GM12892 (cell line): ENCODE measurements at regions not wholly inside any gene's neighbourhood (a gene's known extent, or its start where the extent isn't known, plus 50 kb on each side); places are given as distances from the start of the nearest gene placed in this dataset.

Experiments
- DNase-seq: peaks from one replicate; pipeline ENCODE4 v3.0.0; 2011; ENCODE audit not compliant: insufficient read length
- FAIRE-seq: peaks from 2 replicates; lab custom pipeline; 2011; peaks lifted over from hg19 to GRCh38; lab: Jason Lieb, UNC
- POLR2A ChIP-seq: IDR thresholded peaks from 2 replicates; pipeline ENCODE4 v1.6.1; 2011; ENCODE audit warnings: low read depth, low read length, control low read depth
- POLR2AphosphoS5 ChIP-seq: IDR thresholded peaks from 2 replicates; pipeline ENCODE4 v1.6.1; 2011; ENCODE audit warnings: low read depth, low read length, control low read depth
- TAF1 ChIP-seq: IDR thresholded peaks from 2 replicates; pipeline ENCODE4 v1.6.1; 2011; ENCODE audit warnings: low read depth, mild to moderate bottlenecking, control low read depth, low read length, borderline replicate concordance

DNA sequence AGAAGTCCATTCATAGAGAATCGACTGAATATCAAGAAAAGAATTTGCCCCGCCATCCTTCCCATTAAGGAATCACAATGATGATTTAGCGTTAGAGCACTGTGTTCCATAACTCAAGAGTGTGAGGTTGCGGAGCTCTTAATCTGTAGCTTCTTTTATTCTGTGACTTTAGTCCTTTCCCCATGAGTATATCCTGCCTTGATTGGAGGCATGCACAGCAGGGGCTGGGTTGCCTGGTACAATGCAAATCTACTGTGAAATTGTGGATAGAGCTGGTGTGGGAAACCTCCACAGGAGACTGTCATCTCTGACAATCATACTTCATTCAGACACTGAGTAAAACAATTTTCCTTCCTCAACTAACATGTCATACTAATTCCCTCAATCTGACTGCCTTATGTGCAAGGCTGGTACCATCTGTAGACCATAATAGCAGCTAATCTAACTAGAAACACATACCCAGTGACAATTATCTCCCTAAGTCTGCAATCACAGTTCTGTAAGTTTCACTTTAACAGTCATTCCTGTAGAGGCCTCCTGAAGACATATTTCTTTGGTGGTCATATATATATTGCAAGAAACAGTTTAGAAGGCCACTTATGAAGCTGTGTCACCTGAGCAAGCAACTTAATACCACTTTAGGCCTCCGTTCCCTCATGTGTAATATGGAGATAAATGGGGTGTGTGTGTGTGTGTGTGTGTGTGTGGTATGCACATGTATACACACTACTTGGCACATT is 355.2 kb upstream of the FAM241A start:
- DNase-seq (no peak), FAIRE-seq (no peak)
- TF ChIP-seq POLR2AphosphoS5 = no peak
- TF ChIP-seq POLR2A = no peak
- no peak for TF ChIP-seq TAF1

GRCh38 chr4:111792632-111793031 is 352.6 kb upstream of the FAM241A start:
- FAIRE-seq (no peak), DNase-seq (no peak)
- TF ChIP-seq POLR2AphosphoS5 = no peak
- no peak for TF ChIP-seq POLR2A
- no peak for TF ChIP-seq TAF1

DNA sequence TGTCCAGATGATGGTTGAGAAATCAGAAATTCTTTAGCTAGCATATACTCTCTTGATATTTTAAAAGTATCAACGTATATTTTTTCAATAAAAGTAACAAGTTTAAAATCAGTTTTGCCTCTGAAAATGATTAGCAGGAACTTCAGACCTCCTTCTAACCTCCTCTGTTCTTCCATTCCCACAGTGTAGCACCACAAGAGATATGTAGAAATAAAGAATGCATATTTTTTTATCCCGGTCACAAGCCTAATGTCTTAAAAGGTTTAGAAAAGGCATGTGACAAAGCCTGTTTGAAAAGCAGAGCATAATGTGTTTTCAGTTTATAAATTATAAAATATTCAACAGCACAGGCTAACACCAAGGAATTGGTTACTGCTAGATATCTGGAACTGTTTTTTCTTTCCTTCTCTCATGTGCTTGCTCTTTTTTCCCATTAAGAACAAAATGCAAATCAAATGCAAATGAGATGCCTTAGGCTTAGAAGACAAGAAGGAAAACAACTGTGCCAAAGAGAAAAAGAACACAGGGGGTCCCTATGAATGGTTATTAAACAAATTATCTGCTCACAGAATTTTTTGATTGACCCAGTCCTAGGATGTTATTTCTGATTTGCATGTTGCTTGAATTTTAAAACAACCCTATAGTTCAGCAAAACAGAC is 351.7 kb upstream of the FAM241A start:
- FAIRE-seq = no peak
- TF ChIP-seq POLR2A = no peak
- TF ChIP-seq POLR2AphosphoS5 = no peak
- no peak for TF ChIP-seq TAF1
- no peak for DNase-seq

- no peak for FAIRE-seq
These were observed 347.6 kb upstream of the FAM241A start for GRCh38 chr4:111797455-111798163.

GRCh38 chr4:111798840-111799239 is 346.4 kb upstream of the FAM241A start:
- TF ChIP-seq POLR2A (no peak), POLR2AphosphoS5 (no peak), TAF1 (no peak)
- no peak for FAIRE-seq
- DNase-seq = no peak

More at GRCh38 chr4:111797455-111798163, 347.6 kb upstream of the FAM241A start:
- no peak for DNase-seq
- TF ChIP-seq POLR2A (no peak), TAF1 (no peak), POLR2AphosphoS5 (no peak)

DNA sequence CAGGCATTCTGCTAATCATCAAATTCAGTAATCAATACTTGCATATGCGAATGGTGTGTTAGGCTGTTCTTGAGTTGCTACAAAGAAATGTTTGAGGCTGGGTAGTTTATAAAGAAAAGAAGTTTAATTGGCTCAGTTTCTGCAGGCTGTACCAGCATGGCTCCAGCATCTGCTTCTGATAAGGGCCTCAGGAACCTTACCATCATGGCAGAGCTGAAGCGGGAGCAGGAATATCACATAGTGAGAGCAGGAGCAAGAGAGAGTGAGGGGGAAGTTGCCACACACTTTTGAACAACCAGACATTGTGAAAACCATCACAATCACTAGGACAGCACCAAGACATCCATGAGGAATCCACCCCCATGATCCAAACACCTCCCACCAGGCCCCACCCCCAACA is 344.7 kb upstream of the FAM241A start:
- DNase-seq (no peak), FAIRE-seq (no peak)
- no peak for TF ChIP-seq POLR2A
- no peak for TF ChIP-seq POLR2AphosphoS5
- no peak for TF ChIP-seq TAF1

- no peak for TF ChIP-seq POLR2A
- TF ChIP-seq POLR2AphosphoS5 = no peak
- TF ChIP-seq TAF1 = no peak
- DNase-seq = no peak
- FAIRE-seq = no peak
These were observed 343.1 kb upstream of the FAM241A start for GRCh38 chr4:111802191-111802590.

DNA sequence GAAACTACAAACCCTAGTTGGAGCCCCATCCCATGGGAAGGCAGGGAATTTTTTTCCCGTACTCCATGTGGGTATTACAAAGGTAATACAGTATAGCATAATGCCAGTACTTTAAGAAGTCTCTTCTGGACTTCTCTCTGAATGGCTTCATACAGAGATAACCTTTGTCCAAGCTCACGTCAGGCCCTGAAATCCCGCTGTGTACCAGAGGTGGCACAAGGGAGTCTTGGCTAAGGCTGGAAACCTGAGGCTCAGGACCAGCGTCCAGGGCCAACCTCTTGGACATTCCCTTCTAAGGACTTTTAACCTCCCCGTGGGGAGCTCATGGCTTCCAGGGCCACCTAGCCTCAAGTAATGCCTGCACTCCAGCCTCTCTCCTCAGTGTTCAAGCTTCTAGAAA is 338.9 kb upstream of the FAM241A start:
- TF ChIP-seq POLR2AphosphoS5 = no peak
- TF ChIP-seq POLR2A = no peak
- FAIRE-seq = no peak

DNA sequence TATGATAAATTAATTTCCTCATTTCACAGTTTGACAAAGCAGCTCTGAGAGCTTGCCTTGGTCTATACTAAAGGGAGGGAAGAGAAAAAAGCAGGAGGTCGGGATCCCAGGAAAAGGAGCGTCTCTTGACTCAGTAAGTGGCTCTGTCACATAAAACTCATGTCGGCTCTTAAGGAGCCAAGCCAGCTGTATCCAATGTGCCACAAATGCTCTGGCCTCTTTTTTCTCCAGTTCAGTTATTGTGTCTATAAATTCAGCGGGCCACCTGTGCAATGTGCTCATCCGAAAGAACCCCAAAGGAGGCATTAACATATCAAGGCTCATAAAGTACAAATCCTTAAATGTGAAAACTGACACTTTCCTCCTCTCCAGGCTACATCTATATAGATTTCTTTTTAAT is 337.7 kb upstream of the FAM241A start:
- DNase-seq (no peak), FAIRE-seq (no peak)
- TF ChIP-seq POLR2AphosphoS5 = no peak
- TF ChIP-seq TAF1 = no peak
- no peak for TF ChIP-seq POLR2A

More for the DNA sequence above, 338.9 kb upstream of the FAM241A start:
- no peak for DNase-seq

- FAIRE-seq = no peak
- TF ChIP-seq POLR2A = no peak
- TF ChIP-seq POLR2AphosphoS5 = no peak
- TF ChIP-seq TAF1 = no peak
- no peak for DNase-seq
These were observed 337.1 kb upstream of the FAM241A start for GRCh38 chr4:111808174-111808573.

DNA sequence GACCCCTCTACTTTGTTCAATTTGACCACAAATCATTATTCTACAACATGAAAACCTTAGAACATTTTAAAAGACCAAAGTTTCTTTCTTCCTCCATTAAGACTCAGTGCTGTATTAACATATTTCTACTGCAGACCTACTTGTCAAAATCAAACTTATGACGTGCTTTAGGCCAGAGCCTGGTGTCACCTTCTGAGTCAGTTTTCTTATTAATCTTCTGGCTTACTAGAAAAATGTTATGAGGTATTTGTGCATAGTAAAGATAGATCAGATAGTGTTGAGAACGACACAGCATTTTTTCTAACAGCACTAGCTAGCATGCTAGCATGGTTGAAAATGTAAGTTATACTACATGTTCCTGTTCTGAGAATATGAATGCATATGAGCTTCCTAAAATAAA is 333.6 kb upstream of the FAM241A start:
- TF ChIP-seq POLR2AphosphoS5 (no peak), TAF1 (no peak), POLR2A (no peak)
- no peak for DNase-seq
- no peak for FAIRE-seq
